ENCODE measurements at regions not wholly inside any gene's neighbourhood (a gene's known extent, or its start where the extent isn't known, plus 50 kb on each side); places are given as distances from the start of the nearest gene placed in this dataset.
"Not testable (repeated sequence)": the region's sequence is repeated elsewhere in the genome, so short reads cannot be mapped to it uniquely, and the experiment has no call there.

GRCh38 chr12:47343684-47344567 is 264.2 kb upstream of the AMIGO2 start:
- no peak for DNase-seq

DNA sequence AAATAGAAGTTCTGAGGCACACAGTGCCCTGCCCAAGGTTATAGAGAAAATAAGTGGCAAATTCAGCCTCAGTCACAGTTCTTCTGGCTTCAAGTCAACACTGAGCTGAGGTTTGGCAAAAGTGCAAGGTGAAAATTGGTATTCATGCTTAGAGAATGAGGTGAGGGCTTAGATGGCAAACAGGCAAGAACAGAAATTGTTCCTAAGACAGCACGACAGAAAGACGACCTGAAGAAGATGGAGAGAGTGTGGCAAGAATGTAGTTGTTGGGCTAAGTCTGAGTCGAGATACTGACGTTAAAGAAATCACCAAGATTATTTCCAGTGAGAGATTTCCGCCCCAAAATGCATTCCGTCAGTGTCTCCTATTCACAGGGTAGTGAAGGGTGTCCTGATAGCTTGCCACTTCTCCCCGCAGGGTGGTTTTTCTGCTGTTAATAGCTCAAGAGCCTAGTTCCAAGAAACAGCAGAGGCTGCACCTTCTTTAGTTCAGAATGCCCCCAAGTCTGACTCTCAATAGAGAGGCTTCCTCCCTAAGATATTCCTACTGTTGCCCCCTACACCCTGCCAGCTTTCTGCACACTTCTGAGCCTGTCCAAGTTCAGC is 260.8 kb upstream of the AMIGO2 start:
- DNase-seq, result no peak

DNA sequence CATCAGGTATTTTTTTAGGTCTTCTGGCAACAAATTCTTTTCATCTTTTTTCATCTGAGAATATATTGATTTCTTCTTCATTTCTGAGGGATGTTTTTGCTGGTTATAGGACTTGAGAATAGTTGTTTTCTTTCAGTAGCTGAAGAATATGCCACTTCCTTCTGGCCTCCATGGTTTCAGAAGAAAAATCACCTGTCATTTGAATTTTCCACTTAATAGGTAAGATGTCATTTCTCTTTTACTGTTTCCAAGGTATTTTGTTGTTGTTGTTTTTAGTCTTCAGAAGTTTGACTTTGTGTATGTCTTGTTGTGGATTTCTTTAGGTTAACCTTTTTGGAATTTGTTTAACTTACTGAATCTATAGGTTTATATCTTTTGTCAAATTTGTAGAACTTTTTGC is 257.8 kb upstream of the AMIGO2 start:
- DNase-seq, result no peak

- not testable (repeated sequence) for DNase-seq
Measured at GRCh38 chr12:47333271-47333858, 253.6 kb upstream of the AMIGO2 start.

GRCh38 chr12:47328831-47329545 is 249.2 kb upstream of the AMIGO2 start:
- DNase-seq, result no peak

- DNase-seq, result no peak
Measured at GRCh38 chr12:47326190-47326589, 246.4 kb upstream of the AMIGO2 start.

GRCh38 chr12:47323802-47324201 is 244.0 kb upstream of the AMIGO2 start:
- DNase-seq, result no peak

DNA sequence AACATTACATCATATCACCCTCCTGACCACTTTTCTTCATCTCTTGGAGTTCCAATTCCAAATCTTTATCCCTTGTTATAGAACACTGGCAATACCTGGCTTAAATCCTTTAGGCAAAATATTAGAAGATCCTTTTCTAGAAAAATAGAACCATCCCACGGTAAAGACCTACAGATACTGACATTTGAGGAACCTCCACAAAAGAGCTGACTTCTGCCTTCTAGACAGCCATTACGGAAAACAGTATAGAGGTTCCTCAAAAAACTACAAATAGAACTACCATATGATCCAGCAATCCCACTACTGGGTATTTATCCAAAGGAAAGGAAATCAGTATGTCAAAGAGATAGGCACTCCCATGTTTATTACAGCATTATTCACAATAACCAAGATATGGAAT is 241.7 kb upstream of the AMIGO2 start:
- no peak for DNase-seq

- DNase-seq, result no peak
Measured at GRCh38 chr12:47319746-47320145, 240.0 kb upstream of the AMIGO2 start.

DNA sequence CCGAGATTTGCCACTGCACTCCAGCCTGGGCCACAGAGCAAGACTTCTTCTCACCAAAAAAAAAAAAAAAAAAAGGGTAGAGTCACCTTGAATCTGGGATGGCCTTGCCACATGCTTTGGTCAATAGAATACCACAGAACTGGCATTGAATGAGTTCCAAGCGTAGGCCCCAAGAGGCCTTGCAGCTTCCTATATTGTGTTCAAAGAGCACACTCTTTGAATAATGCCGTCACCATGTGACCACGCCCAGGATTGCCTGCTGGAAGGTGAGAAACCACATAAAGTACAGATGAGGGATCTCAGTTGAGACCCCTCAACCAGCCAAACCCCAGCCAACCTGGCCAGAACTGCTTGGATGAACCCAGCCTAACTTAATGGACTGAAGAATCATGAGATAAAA is 239.2 kb upstream of the AMIGO2 start:
- DNase-seq, result no peak

- DNase-seq, result no peak
Measured at GRCh38 chr12:47317175-47317915, 237.6 kb upstream of the AMIGO2 start.

DNA sequence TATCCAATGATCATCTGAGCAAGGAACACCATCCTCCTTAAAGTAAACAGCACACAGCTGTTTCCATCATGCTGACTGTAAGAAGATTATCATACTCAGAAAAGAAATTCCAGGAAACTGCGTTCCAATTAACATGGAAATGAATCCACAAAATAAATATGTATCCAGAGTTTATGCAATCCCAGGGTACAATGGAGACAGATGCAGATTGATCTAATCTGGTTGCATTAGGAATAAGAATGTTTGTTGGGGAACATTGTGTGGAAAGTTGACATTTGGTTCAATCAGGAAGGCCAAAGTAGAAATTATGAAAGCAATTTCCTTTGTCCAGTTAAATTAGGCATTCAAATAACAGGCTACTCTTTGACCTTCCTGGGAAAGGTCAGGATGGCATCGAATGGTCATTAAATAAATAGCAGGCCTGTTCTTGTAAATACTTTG is 236.9 kb upstream of the AMIGO2 start:
- DNase-seq, result no peak

- no peak for DNase-seq
Measured at GRCh38 chr12:47314996-47315395, 235.2 kb upstream of the AMIGO2 start.

DNA sequence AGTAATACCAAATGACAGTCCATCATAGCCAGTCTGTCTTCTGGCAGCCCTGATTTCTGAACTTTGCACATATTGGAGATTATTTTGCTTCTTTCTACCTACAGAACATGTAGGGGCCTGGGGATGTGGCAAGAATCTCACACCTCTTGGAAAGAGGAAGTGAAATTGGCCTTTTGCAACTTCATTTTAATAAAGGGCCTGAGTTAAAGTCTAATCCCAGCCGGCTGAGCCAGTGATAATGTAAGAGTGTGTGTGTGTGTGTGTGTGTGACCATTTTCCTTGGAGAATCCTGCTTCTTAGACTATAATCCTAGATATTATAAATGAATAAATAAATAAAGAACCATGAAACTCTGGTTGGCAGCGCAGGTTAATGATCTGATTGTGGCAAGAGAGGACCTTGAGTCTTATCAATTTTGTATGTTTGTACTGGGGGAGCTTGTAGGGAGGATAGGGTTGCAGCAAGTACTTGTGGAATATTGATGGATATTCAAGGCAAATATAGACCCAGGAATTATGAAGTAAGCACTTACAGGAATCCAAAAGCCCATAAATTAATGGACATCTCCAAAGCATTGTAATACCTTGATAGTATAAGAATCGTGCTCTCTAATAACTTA is 233.2 kb upstream of the AMIGO2 start:
- no peak for DNase-seq

DNA sequence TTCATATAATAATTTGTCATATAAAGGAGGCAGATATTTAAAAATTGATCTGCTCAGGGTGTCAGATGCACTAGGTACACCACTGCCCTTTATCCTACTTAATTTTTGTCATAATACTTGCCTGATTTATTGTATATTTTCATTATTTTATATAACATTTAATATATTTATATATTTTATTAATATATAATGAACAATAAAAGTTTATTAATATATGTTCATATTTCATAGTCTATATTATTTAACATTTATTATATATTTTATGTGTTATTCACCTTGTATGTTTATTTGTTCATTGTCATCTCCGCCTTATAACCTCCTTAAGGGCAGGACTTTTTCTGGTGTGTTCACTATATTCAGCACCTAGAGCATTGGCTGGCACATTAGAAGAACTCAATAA is 232.4 kb upstream of the AMIGO2 start:
- DNase-seq, result no peak

DNA sequence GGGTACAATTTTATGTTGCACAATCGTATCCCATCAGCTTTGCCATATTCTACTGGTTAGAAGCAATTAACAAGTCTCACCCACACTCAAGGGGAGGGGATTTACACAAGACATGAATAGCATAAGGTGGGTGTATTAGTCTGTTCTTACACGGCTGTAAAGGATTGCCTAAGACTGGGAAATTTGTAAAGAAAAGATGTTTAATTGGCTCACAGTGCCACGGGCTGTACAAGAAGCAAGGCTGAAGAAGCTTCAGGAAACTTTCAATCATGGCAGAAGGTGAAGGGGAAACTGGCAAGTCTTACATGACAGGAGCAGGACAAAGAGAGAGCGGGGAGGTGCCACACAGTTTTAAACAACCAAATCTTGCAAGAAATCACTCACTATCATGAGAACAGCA is 231.8 kb upstream of the AMIGO2 start:
- no peak for DNase-seq

DNA sequence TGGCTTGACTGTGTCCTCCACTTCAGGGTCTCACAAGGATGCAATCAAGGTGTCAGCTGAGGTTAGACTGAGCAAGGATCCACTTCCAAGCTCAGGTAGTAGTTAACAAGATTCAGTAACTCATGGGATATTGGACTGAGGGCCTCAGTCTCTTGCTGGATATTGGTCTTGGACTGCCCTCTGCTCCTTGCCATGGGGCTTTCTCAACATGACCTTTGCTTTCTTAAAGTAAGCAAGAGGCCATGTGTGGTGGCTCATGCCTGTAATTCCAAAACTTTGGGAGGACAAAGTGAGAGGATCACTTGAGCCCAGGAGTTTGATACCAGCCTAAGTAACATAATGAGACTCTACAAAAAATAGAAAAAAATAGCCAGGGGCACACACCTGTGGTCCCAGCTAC is 231.3 kb upstream of the AMIGO2 start:
- no peak for DNase-seq

DNA sequence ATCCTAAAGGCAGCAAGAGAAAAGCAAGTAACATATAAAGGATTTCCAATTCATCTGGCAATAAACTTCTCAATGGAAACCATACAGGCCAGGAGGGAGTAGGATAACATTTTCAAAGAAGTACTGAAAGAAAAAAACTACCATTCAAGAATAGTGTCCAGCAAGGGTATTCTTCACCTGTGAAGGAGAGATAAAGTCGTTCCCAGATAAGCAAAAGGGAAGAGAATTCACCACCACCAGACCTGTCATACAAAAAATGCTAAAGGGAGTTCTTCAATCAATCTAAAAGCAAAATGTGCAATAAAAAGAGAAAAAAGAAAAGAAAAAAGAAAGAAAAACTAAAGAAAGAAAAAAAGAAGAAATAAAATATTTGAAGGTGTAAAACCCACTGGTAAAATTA is 228.9 kb upstream of the AMIGO2 start:
- DNase-seq, result no peak

GRCh38 chr12:47307680-47308399 is 228.1 kb upstream of the AMIGO2 start:
- peak; percentile 47 to 73 for DNase-seq

DNA sequence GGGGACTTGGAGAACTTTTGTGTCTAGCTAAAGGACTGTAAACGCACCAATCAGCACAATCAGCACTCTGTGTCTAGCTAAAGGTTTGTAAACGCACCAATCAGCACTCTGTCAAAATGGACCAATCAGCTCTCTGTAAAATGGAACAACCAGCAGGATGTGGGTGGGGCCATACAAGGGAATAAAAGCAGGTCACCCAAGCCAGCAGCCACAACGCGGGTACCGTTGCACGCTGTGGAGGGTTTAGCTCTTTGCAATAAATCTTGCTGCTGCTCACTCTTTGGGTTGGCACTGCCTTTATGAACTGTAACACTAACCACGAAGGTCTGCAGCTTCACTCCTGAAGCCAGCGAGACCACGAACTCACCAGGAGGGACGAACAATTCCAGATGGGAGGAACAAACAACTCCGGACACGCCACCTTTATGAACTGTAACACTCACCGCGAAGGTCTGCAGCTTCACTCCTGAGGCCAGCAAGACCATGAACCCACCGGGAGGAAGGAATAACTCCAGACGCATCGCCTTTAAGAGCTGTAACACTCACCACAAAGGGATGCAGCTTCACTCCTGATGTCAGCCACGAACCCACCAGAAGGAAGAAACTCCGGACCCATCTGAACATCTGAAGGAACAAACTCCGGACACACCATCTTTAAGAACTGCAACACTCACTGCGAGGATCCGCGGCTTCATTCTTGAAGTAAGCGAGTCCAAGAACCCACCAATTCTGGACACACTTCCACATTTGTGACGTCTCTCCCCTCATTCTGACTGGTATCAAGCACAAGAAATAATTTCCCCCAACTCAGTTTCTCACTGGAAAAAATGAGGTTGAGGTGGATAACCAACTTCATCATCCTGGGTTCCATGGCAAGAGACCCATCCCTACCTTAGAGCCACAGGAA is 227.3 kb upstream of the AMIGO2 start:
- not testable (repeated sequence) for DNase-seq

Data from SW 1271 (cell line).